ENCODE measurements at regions not wholly inside any gene's neighbourhood (a gene's known extent, or its start where the extent isn't known, plus 50 kb on each side); places are given as distances from the start of the nearest gene placed in this dataset.

GRCh38 chr4:111512081-111512783 is 633.0 kb upstream of the FAM241A start:
- DNase-seq, result no peak

GRCh38 chr4:111519683-111520082 is 625.6 kb upstream of the FAM241A start:
- no peak for DNase-seq

- DNase-seq, result no peak
These were observed 614.8 kb upstream of the FAM241A start for GRCh38 chr4:111530446-111530845.

- DNase-seq, result no peak
These were observed 609.5 kb upstream of the FAM241A start for GRCh38 chr4:111535792-111536191.

- DNase-seq, result no peak
These were observed 608.1 kb upstream of the FAM241A start for GRCh38 chr4:111537165-111537564.

- no peak for DNase-seq
These were observed 607.4 kb upstream of the FAM241A start for GRCh38 chr4:111537871-111538270.

GRCh38 chr4:111540671-111541070 is 604.6 kb upstream of the FAM241A start:
- DNase-seq, result no peak

- DNase-seq, result no peak
These were observed 603.2 kb upstream of the FAM241A start for GRCh38 chr4:111542056-111542455.

GRCh38 chr4:111546881-111547280 is 598.4 kb upstream of the FAM241A start:
- DNase-seq, result no peak

- no peak for DNase-seq
These were observed 589.0 kb upstream of the FAM241A start for GRCh38 chr4:111556141-111556781.

- no peak for DNase-seq
These were observed 588.4 kb upstream of the FAM241A start for GRCh38 chr4:111556851-111557250.

- DNase-seq, result no peak
These were observed 582.4 kb upstream of the FAM241A start for GRCh38 chr4:111562826-111563225.

- DNase-seq, result no peak
These were observed 572.8 kb upstream of the FAM241A start for GRCh38 chr4:111572470-111572869.

GRCh38 chr4:111573386-111573785 is 571.9 kb upstream of the FAM241A start:
- DNase-seq, result no peak

GRCh38 chr4:111579767-111580166 is 565.5 kb upstream of the FAM241A start:
- no peak for DNase-seq

GRCh38 chr4:111595456-111595855 is 549.8 kb upstream of the FAM241A start:
- DNase-seq, result no peak

- no peak for DNase-seq
These were observed 548.8 kb upstream of the FAM241A start for GRCh38 chr4:111596491-111596890.

- DNase-seq, result no peak
These were observed 543.6 kb upstream of the FAM241A start for GRCh38 chr4:111601671-111602070.

- peak; percentile 16 to 32 for DNase-seq
These were observed 542.4 kb upstream of the FAM241A start for GRCh38 chr4:111602848-111603247.

GRCh38 chr4:111605111-111605510 is 540.1 kb upstream of the FAM241A start:
- DNase-seq, result no peak

GRCh38 chr4:111610681-111611080 is 534.6 kb upstream of the FAM241A start:
- no peak for DNase-seq

- DNase-seq, result no peak
These were observed 526.3 kb upstream of the FAM241A start for GRCh38 chr4:111618908-111619307.

GRCh38 chr4:111628437-111628836 is 516.8 kb upstream of the FAM241A start:
- no peak for DNase-seq

- peak; percentile 43 to 49 for DNase-seq
These were observed 514.5 kb upstream of the FAM241A start for GRCh38 chr4:111630705-111631104.

Measured in Kasumi-1 (cell line).